GM18505 (cell line): ENCODE measurements at regions not wholly inside any gene's neighbourhood (a gene's known extent, or its start where the extent isn't known, plus 50 kb on each side); places are given as distances from the start of the nearest gene placed in this dataset.
"Not testable (repeated sequence)": the region's sequence is repeated elsewhere in the genome, so short reads cannot be mapped to it uniquely, and the experiment has no call there.

ENCODE experiments used
- ATAC-seq: cut with Tn5 transposase; IDR thresholded peaks from one replicate; pipeline ENCODE4 v1.9.1; 2021; ENCODE audit not compliant: unreplicated experiment
- POLR2A ChIP-seq: IDR thresholded peaks from 4 replicates; pipeline ENCODE4 v1.6.1; 2011; ENCODE audit warnings: borderline replicate concordance; ENCODE audit not compliant: insufficient read depth, insufficient read length; ENCODE audit errors: extremely low read depth

DNA sequence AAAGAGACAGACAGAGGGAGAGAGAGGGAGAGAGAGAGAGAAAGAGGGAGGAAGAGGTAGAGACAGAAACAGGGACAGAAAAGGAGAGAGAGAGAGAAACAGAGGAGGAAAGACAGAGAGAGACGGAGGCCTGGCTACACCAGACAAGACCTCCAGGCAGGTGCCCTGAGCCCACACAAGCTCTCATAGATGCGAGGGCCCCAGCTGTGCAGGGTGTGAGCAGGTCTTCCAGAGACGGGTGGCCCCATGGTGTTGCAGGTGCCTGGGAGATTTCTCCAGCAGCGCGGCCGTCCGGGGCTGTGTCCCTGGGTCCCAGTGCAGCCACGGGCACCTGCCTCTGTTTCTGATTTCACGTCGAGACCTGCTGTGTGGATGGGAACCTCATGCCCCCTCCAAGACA, 253.0 kb downstream of the SHOX start:
- no peak for TF ChIP-seq POLR2A
- no peak for ATAC-seq

DNA sequence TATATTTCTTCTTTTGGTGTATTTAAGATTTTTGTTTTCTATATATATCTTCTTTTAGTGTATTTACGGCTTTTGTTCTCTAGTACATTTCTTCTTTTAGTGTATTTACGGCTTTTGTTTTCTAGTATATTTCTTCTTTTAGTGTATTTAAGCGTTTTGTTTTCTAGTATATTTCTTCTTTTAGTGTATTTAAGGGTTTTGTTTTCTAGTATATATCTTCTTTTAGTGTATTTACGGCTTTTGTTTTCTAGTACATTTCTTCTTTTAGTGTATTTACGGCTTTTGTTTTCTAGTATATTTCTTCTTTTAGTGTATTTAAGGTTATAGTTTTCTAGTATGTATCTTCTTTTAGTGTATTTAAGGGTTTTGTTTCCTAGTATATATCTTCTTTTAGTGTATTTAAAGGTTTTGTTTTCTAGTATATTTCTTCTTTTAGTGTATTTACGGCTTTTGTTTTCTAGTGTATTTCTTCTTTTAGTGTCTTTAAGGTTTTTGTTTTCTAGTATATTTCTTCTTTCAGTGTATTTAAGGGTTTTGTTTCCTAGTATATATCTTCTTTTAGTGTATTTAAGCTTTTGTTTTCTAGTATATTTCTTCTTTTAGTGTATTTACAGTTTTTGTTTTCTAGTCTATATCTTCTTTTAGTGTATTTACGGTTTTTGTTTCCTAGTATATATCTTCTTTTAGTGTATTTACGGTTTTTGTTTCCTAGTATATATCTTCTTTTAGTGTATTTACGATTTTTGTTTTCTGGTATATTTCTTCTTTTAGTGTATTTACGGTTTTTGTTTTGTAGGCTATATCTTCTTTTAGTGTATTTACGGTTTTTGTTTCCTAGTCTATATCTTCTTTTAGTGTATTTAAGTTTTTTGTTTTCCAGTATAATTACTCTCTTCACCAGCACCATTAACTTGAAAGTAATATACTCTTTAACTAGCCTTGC, 249.4 kb downstream of the SHOX start:
- not testable (repeated sequence) for ATAC-seq

DNA sequence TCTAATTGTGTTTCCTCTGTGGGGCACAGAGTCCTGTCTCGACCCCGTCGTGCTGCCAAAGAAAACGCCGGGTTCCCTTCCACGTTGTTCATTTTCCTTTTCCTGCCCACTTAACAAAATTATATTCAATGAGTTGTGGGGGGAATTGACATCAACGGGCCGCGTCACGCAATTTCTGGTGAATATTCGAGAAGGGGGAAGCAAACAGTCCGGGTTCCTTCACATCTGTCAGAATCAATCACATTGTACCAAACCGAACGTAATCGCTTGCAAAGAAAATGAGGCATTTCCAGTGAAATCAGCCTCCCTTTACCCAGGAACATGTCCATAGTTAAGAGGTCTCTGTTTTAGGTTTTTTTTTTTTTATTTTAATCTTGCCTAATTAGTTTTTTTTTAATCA, 243.5 kb downstream of the SHOX start:
- no peak for TF ChIP-seq POLR2A
- ATAC-seq, result no peak

DNA sequence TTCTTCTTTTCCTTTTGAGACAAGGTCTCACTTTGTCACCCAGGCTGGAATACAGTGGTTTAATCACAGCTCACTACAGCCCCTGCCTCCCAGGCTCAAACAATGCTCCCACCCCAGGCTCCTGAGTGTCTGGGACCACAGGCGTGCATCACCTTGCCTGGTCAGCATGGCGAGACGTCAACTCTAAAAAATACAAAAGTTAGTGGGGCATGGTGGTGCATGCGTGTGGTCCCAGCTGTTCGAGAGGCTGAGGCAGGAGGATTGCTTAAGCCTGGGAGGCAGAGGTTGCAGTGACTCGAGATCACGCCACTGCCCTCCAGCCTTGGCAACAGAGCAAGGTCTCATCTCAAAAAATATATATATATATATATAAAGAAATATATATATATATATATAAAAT, 242.4 kb downstream of the SHOX start:
- no peak for ATAC-seq
- TF ChIP-seq POLR2A, result no peak

DNA sequence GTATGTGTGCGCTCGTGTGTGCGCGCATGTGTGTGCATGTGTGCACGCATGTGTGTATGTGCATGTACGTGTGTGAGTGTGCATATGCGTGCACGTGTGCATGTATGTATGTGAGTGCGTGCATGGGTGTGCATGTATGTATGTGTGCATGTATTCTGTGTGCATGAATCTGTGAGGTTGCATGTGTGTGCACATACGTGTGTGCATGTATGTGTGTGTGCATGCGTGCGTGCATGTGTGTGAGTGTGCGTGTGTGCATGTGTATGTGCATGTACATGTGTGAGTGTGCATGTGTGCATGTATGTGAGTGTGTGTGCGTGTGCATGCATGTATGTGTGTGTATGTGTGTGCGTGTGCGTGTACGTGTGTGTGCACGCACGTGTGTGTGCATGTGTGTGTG, 241.5 kb downstream of the SHOX start:
- TF ChIP-seq POLR2A, result no peak
- no peak for ATAC-seq

DNA sequence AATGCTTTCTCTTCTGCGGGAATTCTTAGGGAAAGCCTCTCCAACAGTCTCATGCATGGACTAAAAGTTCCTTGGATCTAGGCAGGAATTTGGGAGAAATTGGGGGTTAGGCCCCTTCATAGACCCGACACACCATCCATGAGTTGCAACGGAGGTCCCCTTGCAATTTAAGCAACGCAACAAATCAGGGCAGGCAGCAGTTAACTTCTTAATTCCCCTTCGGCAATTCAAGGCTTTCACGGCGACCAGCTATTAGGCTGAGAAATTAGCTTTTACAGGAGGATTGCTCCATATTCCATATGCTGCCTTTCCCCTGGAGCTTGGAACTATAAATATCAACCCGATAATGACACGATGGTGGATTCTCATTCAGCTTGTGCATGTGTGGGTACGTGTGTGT, 241.0 kb downstream of the SHOX start:
- ATAC-seq, result no peak
- no peak for TF ChIP-seq POLR2A

DNA sequence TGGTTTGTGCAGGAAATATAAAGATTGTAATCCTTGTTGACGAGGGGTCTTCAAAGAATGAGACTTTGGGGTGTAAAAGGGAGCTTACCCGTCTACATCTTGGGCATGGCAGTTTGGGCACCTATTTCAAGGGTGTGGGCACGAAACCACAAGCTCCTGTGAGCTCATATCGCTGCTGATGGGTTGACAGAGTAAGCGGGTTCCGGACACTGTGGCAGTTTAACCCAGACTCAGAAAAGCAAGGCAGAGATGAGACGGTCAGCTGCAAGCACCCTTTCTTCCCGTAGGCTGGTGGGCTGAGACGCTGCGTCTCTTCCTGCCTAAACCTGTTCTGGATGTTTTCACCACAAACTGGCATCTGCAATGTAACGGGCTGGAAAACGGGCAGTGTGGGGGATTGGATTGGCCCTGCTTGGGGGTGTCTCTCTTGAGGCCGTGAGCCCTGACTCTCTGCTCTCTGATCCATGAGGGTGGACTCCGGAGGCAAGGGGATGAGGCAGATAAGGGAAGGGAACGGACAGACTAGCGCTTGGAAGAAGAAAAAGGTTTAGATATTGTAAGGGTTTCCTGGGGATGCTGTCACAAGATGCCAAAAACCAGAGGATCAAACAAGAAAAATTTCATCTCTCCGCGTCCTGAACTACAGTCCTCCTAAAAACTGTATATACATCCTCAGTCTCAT, 237.5 kb downstream of the SHOX start:
- no peak for TF ChIP-seq POLR2A
- ATAC-seq, result no peak

DNA sequence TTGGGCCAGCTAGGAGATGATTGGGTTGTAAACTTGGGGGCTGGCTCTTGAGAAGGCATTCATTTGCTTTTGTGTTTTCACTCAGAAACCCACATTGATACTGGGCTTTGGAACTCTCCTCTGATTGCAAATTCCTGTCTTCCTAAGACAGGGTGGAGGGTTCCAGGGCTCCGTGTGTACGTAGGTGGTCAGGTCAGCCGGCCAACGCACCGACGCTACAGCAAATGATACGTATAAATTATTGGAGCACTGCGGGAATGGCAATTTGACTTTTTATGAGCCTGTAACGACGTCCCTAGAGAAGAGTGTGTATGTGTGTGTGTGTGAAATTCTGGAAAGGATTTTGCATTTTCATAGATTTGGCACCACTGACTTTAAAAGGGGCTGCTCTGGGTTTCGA, 236.9 kb downstream of the SHOX start:
- no peak for TF ChIP-seq POLR2A
- no peak for ATAC-seq

DNA sequence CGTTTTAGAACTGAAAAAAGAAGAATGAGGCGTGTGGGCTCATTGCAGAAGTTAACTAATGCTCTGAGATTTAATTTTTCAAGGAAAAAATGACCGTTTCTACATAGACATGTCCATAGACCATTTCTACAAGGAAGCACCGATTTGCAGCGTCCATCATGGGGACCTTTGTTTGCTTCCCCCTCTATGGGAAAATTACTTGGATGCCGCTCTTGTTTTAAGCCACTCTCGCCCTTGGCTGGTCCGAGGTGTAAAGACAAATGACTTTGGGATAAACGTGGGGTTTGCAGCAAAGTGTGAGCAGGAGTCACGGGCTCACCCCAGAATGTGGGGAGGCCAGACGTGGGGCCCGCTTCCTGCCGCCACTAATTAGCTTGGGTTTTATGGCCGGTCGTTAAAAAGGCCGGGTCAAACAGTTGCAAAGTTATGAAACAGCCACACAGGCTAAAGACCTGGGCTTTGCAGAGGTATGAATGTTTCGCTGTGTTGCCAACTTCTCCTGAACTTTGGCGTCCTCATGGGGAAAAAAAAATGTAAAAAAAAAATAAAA, 235.9 kb downstream of the SHOX start:
- ATAC-seq, result no peak
- TF ChIP-seq POLR2A, result no peak

DNA sequence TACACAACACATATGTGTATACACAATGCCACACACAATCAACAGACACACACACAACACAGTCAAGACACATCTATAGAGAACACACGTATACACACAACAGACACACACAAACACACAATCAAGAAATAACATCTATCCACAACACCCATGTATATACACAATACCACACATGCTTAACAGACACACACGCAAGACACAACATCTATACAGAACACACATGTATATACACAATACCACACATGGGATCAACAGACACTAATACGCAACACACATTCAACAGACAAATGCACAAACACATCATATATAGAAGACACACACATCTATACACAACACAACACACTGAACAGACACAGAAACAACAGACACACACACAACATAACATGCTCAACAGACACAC, 234.8 kb downstream of the SHOX start:
- ATAC-seq, result no peak
- TF ChIP-seq POLR2A, result no peak

DNA sequence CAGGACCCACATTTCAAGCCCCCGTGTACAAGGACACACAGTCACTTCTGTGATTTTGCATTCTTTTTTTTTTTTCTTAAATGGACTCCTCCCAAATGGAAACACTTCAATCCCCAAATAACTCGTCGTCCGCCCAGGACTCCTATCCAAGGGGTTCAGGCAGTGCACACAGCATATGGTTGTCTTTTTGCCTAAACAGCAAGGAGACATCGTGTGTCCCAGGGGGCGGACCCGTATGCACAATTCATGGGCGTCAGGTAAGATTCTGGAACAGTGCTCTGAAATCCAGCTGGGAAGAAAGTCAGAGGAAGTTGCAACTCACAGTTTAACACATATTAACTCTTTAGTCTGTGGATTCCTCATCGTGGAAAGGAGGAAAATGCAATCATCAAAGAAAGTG, 231.3 kb downstream of the SHOX start:
- no peak for TF ChIP-seq POLR2A
- ATAC-seq, result no peak

DNA sequence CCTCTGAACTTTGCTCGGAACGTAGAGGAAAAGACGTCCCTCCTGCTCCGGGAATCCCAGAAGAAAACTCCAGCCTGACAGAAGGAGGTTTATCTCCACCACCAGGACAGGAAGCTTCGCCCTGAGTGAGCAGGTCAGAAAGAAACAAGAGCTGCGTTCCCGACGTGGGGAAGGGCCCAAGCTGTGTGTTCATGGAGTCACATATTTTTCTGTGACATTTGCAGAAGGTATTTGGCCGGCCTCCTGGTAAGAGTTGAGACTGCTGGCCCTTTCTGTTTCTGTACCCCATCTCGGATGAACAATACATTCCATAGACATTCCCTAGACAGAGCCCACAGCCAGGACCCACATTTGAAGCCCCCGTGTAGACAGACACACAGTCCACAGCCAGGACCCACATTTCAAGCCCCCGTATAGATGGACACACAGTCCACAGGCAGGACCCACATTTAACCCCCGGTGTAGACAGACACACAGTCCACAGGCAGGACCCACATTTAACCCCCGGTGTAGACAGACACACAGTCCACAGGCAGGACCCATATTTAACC, 230.8 kb downstream of the SHOX start:
- TF ChIP-seq POLR2A, result no peak
- no peak for ATAC-seq

DNA sequence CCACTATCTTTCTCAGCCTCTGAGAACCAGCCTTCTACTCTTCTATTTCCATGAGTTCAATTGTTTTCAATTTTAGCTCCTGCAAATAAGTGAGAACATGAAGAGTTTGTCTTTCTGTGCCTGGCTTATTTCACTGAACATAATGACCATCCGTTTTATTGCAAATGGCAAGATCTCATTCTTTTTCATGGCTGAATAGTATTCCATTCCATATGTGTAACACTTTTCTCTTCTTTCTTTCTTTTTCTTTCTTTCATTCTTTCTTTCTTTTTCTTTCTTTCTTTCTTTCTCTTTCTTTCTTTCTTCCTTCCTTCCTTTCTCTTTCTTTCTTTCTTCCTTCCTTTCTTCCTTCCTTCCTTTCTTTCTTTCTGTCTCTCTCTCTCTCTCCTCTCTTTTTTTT, 228.7 kb downstream of the SHOX start:
- no peak for ATAC-seq
- TF ChIP-seq POLR2A, result no peak
